ENCODE measurements at regions not wholly inside any gene's neighbourhood (a gene's known extent, or its start where the extent isn't known, plus 50 kb on each side); places are given as distances from the start of the nearest gene placed in this dataset.

DNA sequence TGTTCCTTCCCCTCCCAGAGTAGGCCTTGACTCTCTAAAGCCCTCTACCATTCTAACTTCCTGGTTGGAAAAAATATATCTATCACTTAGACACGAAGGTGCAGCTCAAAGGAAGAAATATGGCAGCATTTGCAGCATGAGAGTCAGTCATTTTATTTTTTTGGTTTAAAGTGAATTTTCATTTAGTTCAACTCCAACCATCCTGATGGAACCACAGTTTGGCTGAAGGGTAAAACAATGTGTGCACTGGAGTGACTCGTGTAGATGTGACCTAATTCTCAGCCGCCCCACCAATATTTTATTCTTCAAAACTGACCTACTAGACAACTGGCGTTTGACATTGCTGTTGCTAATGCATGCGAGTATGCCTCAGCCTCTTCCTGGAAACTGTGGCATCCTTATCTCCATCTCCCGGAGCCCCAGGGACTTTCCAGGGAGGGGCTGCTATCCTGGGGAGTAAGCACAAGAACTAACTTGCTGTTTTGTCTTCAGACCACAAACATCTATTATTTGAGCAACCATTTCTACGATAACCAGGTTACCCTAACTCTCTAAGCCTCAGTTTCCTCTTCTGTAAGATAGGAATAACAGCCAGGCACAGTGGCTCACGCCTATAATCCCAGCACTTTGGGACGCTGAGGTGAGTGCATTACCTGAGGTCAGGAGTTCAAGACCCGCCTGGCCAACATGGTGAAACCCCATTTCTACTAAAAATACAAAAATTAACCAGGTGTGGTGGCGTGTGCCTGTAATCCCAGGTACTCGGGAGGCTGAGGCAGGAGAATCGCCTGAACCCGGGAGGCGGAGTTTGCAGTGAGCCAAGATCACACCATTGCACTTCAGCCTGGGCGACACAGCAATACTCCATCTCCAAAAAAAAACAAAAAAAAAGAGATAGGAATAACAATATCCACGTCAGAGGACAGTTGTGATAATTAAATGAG lies 148.7 kb upstream of the JARID2 start:
- Histone ChIP-seq H3K4me3 (no peak overlapping the region), H3K9me3 (no peaks in the 10 kb centered on the region), H3K36me3 (no peaks in the 10 kb centered on the region), H3K27me3 (no peaks in the 10 kb centered on the region), H3K27ac (replicated peaks in 1 of 4) (no peak overlapping the region), H3K4me1 (no peaks in the 10 kb centered on the region)
- no peak for TF ChIP-seq POLR2AphosphoS5 (IDR thresholded peaks at IDR 0.05)
- TF ChIP-seq, protein P1, sequence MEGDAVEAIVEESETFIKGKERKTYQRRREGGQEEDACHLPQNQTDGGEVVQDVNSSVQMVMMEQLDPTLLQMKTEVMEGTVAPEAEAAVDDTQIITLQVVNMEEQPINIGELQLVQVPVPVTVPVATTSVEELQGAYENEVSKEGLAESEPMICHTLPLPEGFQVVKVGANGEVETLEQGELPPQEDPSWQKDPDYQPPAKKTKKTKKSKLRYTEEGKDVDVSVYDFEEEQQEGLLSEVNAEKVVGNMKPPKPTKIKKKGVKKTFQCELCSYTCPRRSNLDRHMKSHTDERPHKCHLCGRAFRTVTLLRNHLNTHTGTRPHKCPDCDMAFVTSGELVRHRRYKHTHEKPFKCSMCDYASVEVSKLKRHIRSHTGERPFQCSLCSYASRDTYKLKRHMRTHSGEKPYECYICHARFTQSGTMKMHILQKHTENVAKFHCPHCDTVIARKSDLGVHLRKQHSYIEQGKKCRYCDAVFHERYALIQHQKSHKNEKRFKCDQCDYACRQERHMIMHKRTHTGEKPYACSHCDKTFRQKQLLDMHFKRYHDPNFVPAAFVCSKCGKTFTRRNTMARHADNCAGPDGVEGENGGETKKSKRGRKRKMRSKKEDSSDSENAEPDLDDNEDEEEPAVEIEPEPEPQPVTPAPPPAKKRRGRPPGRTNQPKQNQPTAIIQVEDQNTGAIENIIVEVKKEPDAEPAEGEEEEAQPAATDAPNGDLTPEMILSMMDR (IDR thresholded peaks at IDR 0.05): no peak
- no peak for TF ChIP-seq POLR2A (IDR thresholded peaks at IDR 0.05; ENCODE audit: low read depth)
- TF ChIP-seq EP300 (IDR thresholded peaks at IDR 0.05): no peak
- 87% methylated on average over 17 of the region's 17 CpGs for WGBS
- DNase-seq (ENCODE audit: extremely low spot score): no peak
- intact Hi-C loops (cut with DNase I): no loop called here

GRCh38 chr6:15101130-15101529 lies 144.7 kb upstream of the JARID2 start:
- Histone ChIP-seq H3K27me3 (no peaks in the 10 kb centered on the region), H3K4me1 (no peaks in the 10 kb centered on the region), H3K27ac (replicated peaks in 1 of 4) (no peak overlapping the region), H3K36me3 (no peaks in the 10 kb centered on the region), H3K9me3 (peaks cover 0 to 9% (median 1%) of the 10 kb centered on the region in 4 donors), H3K4me3 (no peak overlapping the region)
- no peak for TF ChIP-seq POLR2AphosphoS5 (IDR thresholded peaks at IDR 0.05)
- TF ChIP-seq EP300 (IDR thresholded peaks at IDR 0.05): no peak
- TF ChIP-seq POLR2A (IDR thresholded peaks at IDR 0.05; ENCODE audit: low read depth): no peak
- TF ChIP-seq, protein P1 (IDR thresholded peaks at IDR 0.05): no peak
- DNase-seq (ENCODE audit: extremely low spot score): no peak
- 90% methylated on average over 7 of the region's 7 CpGs for WGBS
- intact Hi-C loops (cut with DNase I): no loop called here

DNA sequence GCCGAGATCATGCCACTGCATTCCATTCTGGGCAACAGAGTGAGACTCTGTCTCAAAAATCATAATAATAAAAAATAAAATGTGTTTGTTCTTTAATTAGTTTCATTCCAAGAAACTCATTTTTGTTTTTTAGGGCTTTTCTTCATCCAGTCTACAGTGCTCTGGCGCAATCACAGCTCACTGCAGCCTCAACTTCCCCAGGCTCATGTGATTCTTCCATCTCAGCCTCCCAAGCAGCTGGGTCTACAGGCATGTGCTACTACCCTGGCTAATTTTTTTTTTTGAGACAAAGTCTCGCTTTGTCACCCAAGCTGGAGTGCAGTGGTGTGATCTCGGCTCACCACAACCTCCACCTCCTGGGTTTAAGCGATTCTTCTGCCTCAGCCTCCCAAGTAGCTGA lies 143.6 kb upstream of the JARID2 start:
- TF ChIP-seq POLR2A (IDR thresholded peaks at IDR 0.05; ENCODE audit: low read depth) (no peak), POLR2AphosphoS5 (IDR thresholded peaks at IDR 0.05) (no peak), EP300 (IDR thresholded peaks at IDR 0.05) (no peak)
- TF ChIP-seq, protein P1 (IDR thresholded peaks at IDR 0.05): no peak
- intact Hi-C loops (cut with DNase I): no loop called here
- Histone ChIP-seq H3K9me3 (peaks cover 0 to 13% (median 4%) of the 10 kb centered on the region in 4 donors), H3K4me3 (no peak overlapping the region), H3K36me3 (no peaks in the 10 kb centered on the region), H3K4me1 (no peaks in the 10 kb centered on the region), H3K27ac (replicated peaks in 1 of 4) (no peak overlapping the region), H3K27me3 (no peaks in the 10 kb centered on the region)
- no peak for DNase-seq (ENCODE audit: extremely low spot score)
- 94% methylated on average over 5 of the region's 5 CpGs for WGBS

- no peaks in the 10 kb centered on the region for H3K36me3 ChIP-seq
- H3K4me1 ChIP-seq: no peaks in the 10 kb centered on the region
- TF ChIP-seq, protein P1 (IDR thresholded peaks at IDR 0.05): no peak
- TF ChIP-seq POLR2A (IDR thresholded peaks at IDR 0.05; ENCODE audit: low read depth) (no peak), POLR2AphosphoS5 (IDR thresholded peaks at IDR 0.05) (no peak), EP300 (IDR thresholded peaks at IDR 0.05) (no peak)
- WGBS: 81% methylated on average over 12 of the region's 12 CpGs
- H3K4me3 ChIP-seq: no peak overlapping the region
- no peaks in the 10 kb centered on the region for H3K27me3 ChIP-seq
- intact Hi-C loops (cut with DNase I): no loop called here
- no peak overlapping the region for H3K27ac ChIP-seq (replicated peaks in 1 of 4)
- DNase-seq (ENCODE audit: extremely low spot score): no peak
- H3K9me3 ChIP-seq: peaks cover 0 to 13% (median 4%) of the 10 kb centered on the region in 4 donors
Measured at GRCh38 chr6:15106958-15107643, 138.8 kb upstream of the JARID2 start.
